ENCODE measurements at regions not wholly inside any gene's neighbourhood (a gene's known extent, or its start where the extent isn't known, plus 50 kb on each side); places are given as distances from the start of the nearest gene placed in this dataset.

DNA sequence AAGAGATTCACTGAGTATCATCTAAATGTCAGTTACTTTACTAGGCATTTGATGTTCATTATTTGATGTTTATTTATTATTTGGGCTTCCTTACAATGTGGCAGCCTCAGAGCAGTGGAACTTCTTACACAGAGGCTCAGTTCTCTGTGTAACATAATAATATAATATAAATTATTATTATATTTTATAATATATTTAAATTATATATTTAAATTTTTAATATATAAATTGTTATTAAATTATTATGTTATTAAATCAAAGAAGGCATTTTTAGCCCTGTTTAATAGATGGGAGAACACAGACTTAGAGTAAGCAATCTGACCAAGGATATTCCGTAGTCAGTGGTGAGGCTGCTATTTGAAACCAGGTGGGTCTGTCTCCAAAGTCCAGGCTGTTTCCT, 315.3 kb upstream of the SKOR2 start:
- H3K27ac Mint-ChIP-seq (ENCODE audit: unreplicated experiment), result no peak overlapping the region
- H3K9me3 Mint-ChIP-seq (ENCODE audit: low read depth, unreplicated experiment), result no peaks in the 10 kb centered on the region
- no peaks in the 10 kb centered on the region for H3K4me1 Mint-ChIP-seq (ENCODE audit: low read depth, unreplicated experiment)
- no peaks in the 10 kb centered on the region for H3K36me3 Mint-ChIP-seq (ENCODE audit: insufficient read depth, unreplicated experiment)
- no peak overlapping the region for H3K4me3 Mint-ChIP-seq (ENCODE audit: low read depth, unreplicated experiment)
- no peak for TF ChIP-seq CTCF (IDR thresholded peaks at IDR 0.05; ENCODE audit: unreplicated experiment)
- intact Hi-C loops (cut with micrococcal nuclease; ENCODE audit: unreplicated experiment), result no loop called here
- CTCF ChIA-PET, result interaction anchor here (0.6 kb wide), 1 partner anchor 261 kb away, joined by 4 read pairs; no protein-coding TSS in a partner anchor
- no TSS peak for BruUV-seq (replicated peaks)
- DNase-seq, result no peak
- peaks cover 72% of the 10 kb centered on the region for H3K27me3 Mint-ChIP-seq (ENCODE audit: unreplicated experiment)

GRCh38 chr18:47560723-47561715, 309.6 kb upstream of the SKOR2 start:
- CTCF ChIA-PET, result no interaction called here
- H3K27me3 Mint-ChIP-seq (ENCODE audit: unreplicated experiment), result peaks cover 90% of the 10 kb centered on the region
- no TSS peak for BruUV-seq (replicated peaks)
- no peak overlapping the region for H3K4me3 Mint-ChIP-seq (ENCODE audit: low read depth, unreplicated experiment)
- no peaks in the 10 kb centered on the region for H3K4me1 Mint-ChIP-seq (ENCODE audit: low read depth, unreplicated experiment)
- no peak for TF ChIP-seq CTCF (IDR thresholded peaks at IDR 0.05; ENCODE audit: unreplicated experiment)
- intact Hi-C loops (cut with micrococcal nuclease; ENCODE audit: unreplicated experiment), result no loop called here
- H3K36me3 Mint-ChIP-seq (ENCODE audit: insufficient read depth, unreplicated experiment), result no peaks in the 10 kb centered on the region
- H3K9me3 Mint-ChIP-seq (ENCODE audit: low read depth, unreplicated experiment), result no peaks in the 10 kb centered on the region
- DNase-seq, result no peak
- no peak overlapping the region for H3K27ac Mint-ChIP-seq (ENCODE audit: unreplicated experiment)

DNA sequence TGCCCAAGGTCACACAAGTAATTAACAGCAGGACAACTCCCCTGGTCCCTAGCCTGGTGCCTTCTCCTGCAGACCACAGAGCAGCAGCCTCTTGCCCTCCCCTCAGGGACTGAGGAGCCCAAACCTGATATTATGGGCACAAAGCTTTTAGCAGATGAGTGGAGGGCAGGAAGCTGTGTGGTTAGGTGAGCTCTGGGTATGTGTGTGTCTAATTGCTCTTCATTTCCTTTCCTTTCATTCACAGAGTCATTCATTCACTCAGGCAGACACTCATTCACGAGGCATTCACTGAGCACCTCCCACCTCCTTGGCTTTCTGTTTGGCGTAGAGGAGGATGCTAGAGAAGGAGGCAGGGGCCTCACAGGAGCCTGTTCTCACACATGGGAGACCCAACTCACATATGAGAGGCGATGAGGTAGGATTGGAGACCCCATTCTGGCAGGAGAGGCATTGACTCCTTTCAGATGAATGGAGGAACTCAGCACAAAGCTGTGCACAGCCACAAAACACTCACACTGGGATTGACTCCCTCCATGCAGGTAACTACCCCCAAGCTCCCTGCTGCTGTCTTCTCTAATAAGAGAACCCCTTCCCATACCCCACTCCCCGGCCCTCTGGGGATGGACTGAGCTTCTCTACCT, 306.8 kb upstream of the SKOR2 start:
- no TSS peak for BruUV-seq (replicated peaks)
- TF ChIP-seq CTCF (IDR thresholded peaks at IDR 0.05; ENCODE audit: unreplicated experiment), result no peak
- H3K27me3 Mint-ChIP-seq (ENCODE audit: unreplicated experiment), result peaks cover 82% of the 10 kb centered on the region
- intact Hi-C loops (cut with micrococcal nuclease; ENCODE audit: unreplicated experiment), result no loop called here
- DNase-seq, result no peak
- no peaks in the 10 kb centered on the region for H3K36me3 Mint-ChIP-seq (ENCODE audit: insufficient read depth, unreplicated experiment)
- no peak overlapping the region for H3K4me3 Mint-ChIP-seq (ENCODE audit: low read depth, unreplicated experiment)
- H3K9me3 Mint-ChIP-seq (ENCODE audit: low read depth, unreplicated experiment), result no peaks in the 10 kb centered on the region
- H3K4me1 Mint-ChIP-seq (ENCODE audit: low read depth, unreplicated experiment), result no peaks in the 10 kb centered on the region
- CTCF ChIA-PET, result no interaction called here
- no peak overlapping the region for H3K27ac Mint-ChIP-seq (ENCODE audit: unreplicated experiment)

- DNase-seq, result no peak
- Mint-ChIP-seq H3K9me3 (ENCODE audit: low read depth, unreplicated experiment) (no peaks in the 10 kb centered on the region), H3K36me3 (ENCODE audit: insufficient read depth, unreplicated experiment) (no peaks in the 10 kb centered on the region), H3K27ac (ENCODE audit: unreplicated experiment) (no peak overlapping the region), H3K4me3 (ENCODE audit: low read depth, unreplicated experiment) (no peak overlapping the region), H3K4me1 (ENCODE audit: low read depth, unreplicated experiment) (no peaks in the 10 kb centered on the region), H3K27me3 (ENCODE audit: unreplicated experiment) (peaks cover 89% of the 10 kb centered on the region)
- no peak for TF ChIP-seq CTCF (IDR thresholded peaks at IDR 0.05; ENCODE audit: unreplicated experiment)
- CTCF ChIA-PET, result no interaction called here
- intact Hi-C loops (cut with micrococcal nuclease; ENCODE audit: unreplicated experiment), result no loop called here
- BruUV-seq (replicated peaks), result no TSS peak
These were observed 305.7 kb upstream of the SKOR2 start for GRCh38 chr18:47557160-47557559.

All from Calu3 (cell line).